Mesothelial cell of epicardium (in vitro differentiated cells): ENCODE measurements at regions not wholly inside any gene's neighbourhood (a gene's known extent, or its start where the extent isn't known, plus 50 kb on each side); places are given as distances from the start of the nearest gene placed in this dataset.

Source experiments
- DNase-seq, 2 experiments: peaks; one replicate each; pipeline ENCODE4 v3.0.0; 2021; ENCODE audit warnings: low spot score in 2 of 2; ENCODE audit not compliant: unreplicated experiment in 2 of 2
- H3K27ac Mint-ChIP-seq: 2 replicates; pipeline ENCODE4 v1.8.0; 2021; ENCODE audit warnings: mixed read lengths
- H3K27me3 Mint-ChIP-seq: 2 replicates; pipeline ENCODE4 v1.8.0; 2021; ENCODE audit warnings: low read depth, mixed read lengths
- H3K36me3 Mint-ChIP-seq: 2 replicates; pipeline ENCODE4 v1.8.0; 2021; ENCODE audit warnings: mixed read lengths
- H3K4me1 Mint-ChIP-seq: 2 replicates; pipeline ENCODE4 v1.8.0; 2021; ENCODE audit warnings: mixed read lengths
- H3K4me3 Mint-ChIP-seq: 2 replicates; pipeline ENCODE4 v1.8.0; 2021; ENCODE audit warnings: mild to moderate bottlenecking, moderate library complexity, mixed read lengths
- H3K9me3 Mint-ChIP-seq: 2 replicates; pipeline ENCODE4 v1.8.0; 2021; ENCODE audit warnings: mixed read lengths
- CTCF ChIP-seq: fragments of 200-600 bp; sonication (generic); IDR thresholded peaks from one replicate; pipeline ENCODE4 v1.5.0; 2021; ENCODE audit warnings: antibody characterized with exemption; ENCODE audit not compliant: unreplicated experiment

GRCh38 chr1:219687779-219688178 lies 74.9 kb upstream of the ZC3H11B start:
- DNase-seq, result no peak
- H3K27me3 Mint-ChIP-seq, result no peaks in the 10 kb centered on the region
- H3K9me3 Mint-ChIP-seq, result peaks cover 5% of the 10 kb centered on the region
- no peaks in the 10 kb centered on the region for H3K36me3 Mint-ChIP-seq
- no peak overlapping the region for H3K27ac Mint-ChIP-seq
- peaks cover 13% of the 10 kb centered on the region for H3K4me1 Mint-ChIP-seq
- no peak for TF ChIP-seq CTCF
- no peak overlapping the region for H3K4me3 Mint-ChIP-seq

- peaks cover 10% of the 10 kb centered on the region for H3K4me1 Mint-ChIP-seq
- H3K36me3 Mint-ChIP-seq, result no peaks in the 10 kb centered on the region
- H3K9me3 Mint-ChIP-seq, result peaks cover 5% of the 10 kb centered on the region
- no peak overlapping the region for H3K27ac Mint-ChIP-seq
- no peak overlapping the region for H3K4me3 Mint-ChIP-seq
- no peak for TF ChIP-seq CTCF
- no peak for DNase-seq
- H3K27me3 Mint-ChIP-seq, result no peaks in the 10 kb centered on the region
Measured at GRCh38 chr1:219686171-219686570, 73.3 kb upstream of the ZC3H11B start.

GRCh38 chr1:219682788-219683187 lies 69.9 kb upstream of the ZC3H11B start:
- H3K9me3 Mint-ChIP-seq, result peaks cover 10% of the 10 kb centered on the region
- H3K27ac Mint-ChIP-seq, result no peak overlapping the region

GRCh38 chr1:219681876-219682275 lies 69.0 kb upstream of the ZC3H11B start:
- H3K9me3 Mint-ChIP-seq, result peaks cover 7% of the 10 kb centered on the region
- H3K27ac Mint-ChIP-seq, result no peak overlapping the region
- H3K4me1 Mint-ChIP-seq, result no peaks in the 10 kb centered on the region
- no peaks in the 10 kb centered on the region for H3K36me3 Mint-ChIP-seq
- DNase-seq, result no peak
- no peaks in the 10 kb centered on the region for H3K27me3 Mint-ChIP-seq
- H3K4me3 Mint-ChIP-seq, result no peak overlapping the region
- no peak for TF ChIP-seq CTCF

More at GRCh38 chr1:219682788-219683187, 69.9 kb upstream of the ZC3H11B start:
- H3K27me3 Mint-ChIP-seq, result no peaks in the 10 kb centered on the region
- H3K4me3 Mint-ChIP-seq, result no peak overlapping the region
- no peaks in the 10 kb centered on the region for H3K4me1 Mint-ChIP-seq
- DNase-seq, result no peak
- no peaks in the 10 kb centered on the region for H3K36me3 Mint-ChIP-seq
- no peak for TF ChIP-seq CTCF

- Mint-ChIP-seq H3K36me3 (no peaks in the 10 kb centered on the region), H3K4me3 (no peak overlapping the region), H3K27ac (no peak overlapping the region), H3K4me1 (peaks cover 7% of the 10 kb centered on the region), H3K9me3 (peaks cover 14% of the 10 kb centered on the region), H3K27me3 (no peaks in the 10 kb centered on the region)
- no peak for TF ChIP-seq CTCF
- no peak for DNase-seq
Measured at GRCh38 chr1:219676012-219676765, 63.3 kb upstream of the ZC3H11B start.
